ENCODE measurements at regions not wholly inside any gene's neighbourhood (a gene's known extent, or its start where the extent isn't known, plus 50 kb on each side); places are given as distances from the start of the nearest gene placed in this dataset.

DNA sequence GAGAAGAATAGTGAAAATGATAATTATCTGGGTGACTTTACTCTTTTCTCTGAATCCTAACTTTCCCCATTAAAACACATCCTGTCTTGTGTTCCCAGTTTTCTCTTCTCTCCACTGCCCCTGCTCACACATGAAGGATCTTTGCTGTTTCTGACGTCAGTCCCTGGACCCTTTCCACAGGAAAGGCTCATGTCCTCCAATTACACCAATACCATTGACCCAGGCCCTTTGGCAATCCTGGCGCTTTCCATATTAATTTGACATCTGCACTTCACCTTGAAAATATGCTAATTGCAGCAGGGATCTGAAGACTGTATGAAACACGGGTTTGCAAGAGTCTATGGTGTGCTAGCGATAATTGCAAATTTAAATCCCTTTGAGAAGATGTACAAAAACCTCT lies 170.2 kb upstream of the GOT2 start:
- TF ChIP-seq HNF4G (IDR thresholded peaks at IDR 0.05) = no peak
- TF ChIP-seq GABPA (IDR thresholded peaks at IDR 0.05 in 1 of 2, conservative IDR thresholded peaks at IDR 0.05 in 1 of 2) = no peak
- TF ChIP-seq, protein P1, sequence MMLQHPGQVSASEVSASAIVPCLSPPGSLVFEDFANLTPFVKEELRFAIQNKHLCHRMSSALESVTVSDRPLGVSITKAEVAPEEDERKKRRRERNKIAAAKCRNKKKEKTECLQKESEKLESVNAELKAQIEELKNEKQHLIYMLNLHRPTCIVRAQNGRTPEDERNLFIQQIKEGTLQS (IDR thresholded peaks at IDR 0.05) = no peak
- TF ChIP-seq, protein P2, sequence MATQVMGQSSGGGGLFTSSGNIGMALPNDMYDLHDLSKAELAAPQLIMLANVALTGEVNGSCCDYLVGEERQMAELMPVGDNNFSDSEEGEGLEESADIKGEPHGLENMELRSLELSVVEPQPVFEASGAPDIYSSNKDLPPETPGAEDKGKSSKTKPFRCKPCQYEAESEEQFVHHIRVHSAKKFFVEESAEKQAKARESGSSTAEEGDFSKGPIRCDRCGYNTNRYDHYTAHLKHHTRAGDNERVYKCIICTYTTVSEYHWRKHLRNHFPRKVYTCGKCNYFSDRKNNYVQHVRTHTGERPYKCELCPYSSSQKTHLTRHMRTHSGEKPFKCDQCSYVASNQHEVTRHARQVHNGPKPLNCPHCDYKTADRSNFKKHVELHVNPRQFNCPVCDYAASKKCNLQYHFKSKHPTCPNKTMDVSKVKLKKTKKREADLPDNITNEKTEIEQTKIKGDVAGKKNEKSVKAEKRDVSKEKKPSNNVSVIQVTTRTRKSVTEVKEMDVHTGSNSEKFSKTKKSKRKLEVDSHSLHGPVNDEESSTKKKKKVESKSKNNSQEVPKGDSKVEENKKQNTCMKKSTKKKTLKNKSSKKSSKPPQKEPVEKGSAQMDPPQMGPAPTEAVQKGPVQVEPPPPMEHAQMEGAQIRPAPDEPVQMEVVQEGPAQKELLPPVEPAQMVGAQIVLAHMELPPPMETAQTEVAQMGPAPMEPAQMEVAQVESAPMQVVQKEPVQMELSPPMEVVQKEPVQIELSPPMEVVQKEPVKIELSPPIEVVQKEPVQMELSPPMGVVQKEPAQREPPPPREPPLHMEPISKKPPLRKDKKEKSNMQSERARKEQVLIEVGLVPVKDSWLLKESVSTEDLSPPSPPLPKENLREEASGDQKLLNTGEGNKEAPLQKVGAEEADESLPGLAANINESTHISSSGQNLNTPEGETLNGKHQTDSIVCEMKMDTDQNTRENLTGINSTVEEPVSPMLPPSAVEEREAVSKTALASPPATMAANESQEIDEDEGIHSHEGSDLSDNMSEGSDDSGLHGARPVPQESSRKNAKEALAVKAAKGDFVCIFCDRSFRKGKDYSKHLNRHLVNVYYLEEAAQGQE (IDR thresholded peaks at IDR 0.05) = no peak
- TF ChIP-seq JUND (IDR thresholded peaks at IDR 0.05) = no peak
- TF ChIP-seq FOXA2 (IDR thresholded peaks at IDR 0.05) = no peak
- no peak for TF ChIP-seq YY1 (IDR thresholded peaks at IDR 0.05)
- no peak for TF ChIP-seq TAF1 (conservative IDR thresholded peaks at IDR 0.05)
- Histone ChIP-seq H3K9me3 (ENCODE audit: control insufficient read depth in 4 of 4, low read length in 3 of 4) (no peaks in the 10 kb centered on the region), H3K27me3 (ENCODE audit: control insufficient read depth in 4 of 4, insufficient read depth in 4 of 4, low read length in 3 of 4) (no peaks in the 10 kb centered on the region), H3K4me1 (ENCODE audit: control insufficient read depth in 4 of 4, insufficient read depth in 4 of 4, low read length in 3 of 4) (peaks cover 0 to 1% (median 0%) of the 10 kb centered on the region in 4 donors), H3K9ac (ENCODE audit: low read depth in 1 of 2, low read length in 2 of 2) (no peak overlapping the region), H3K27ac (ENCODE audit: low read depth in 1 of 2, low read length in 2 of 2) (no peak overlapping the region), H3K4me3 (ENCODE audit: low read depth in 1 of 3, low read length in 3 of 3) (no peak overlapping the region), H3K36me3 (ENCODE audit: control insufficient read depth in 4 of 4, insufficient read depth in 3 of 4, low read depth in 1 of 4, low read length in 3 of 4) (no peaks in the 10 kb centered on the region)
- no peak for DNase-seq (ENCODE audit: low spot score)
- 83% methylated on average over 4 of the region's 4 CpGs for WGBS

DNA sequence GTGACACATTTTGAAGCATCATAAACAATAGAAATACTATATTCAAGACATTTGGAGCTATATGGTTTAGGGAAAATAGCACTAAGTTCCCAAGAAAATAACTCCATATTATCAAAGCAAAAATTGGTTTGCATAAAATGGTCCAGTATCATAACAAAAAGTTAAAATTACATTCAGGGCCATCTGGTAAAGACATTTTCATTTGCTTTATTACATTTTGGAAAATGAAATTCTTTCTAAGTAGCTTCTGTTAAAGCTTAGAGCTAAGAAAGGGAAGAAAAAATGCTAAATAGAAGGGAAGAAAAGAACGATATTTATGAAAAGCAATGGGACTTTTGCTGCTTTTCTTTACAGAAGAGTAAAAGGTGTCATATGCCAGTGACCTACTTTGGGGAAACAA lies 155.4 kb upstream of the GOT2 start:
- no peak overlapping the region for H3K9ac ChIP-seq (ENCODE audit: low read depth in 1 of 2, low read length in 2 of 2)
- H3K9me3 ChIP-seq (ENCODE audit: control insufficient read depth in 4 of 4, low read length in 3 of 4) = no peaks in the 10 kb centered on the region
- 90% methylated on average over 1 of the region's 1 CpG for WGBS
- no peak for DNase-seq (ENCODE audit: low spot score)
- H3K4me3 ChIP-seq (ENCODE audit: low read depth in 1 of 3, low read length in 3 of 3) = no peak overlapping the region
- H3K36me3 ChIP-seq (ENCODE audit: control insufficient read depth in 4 of 4, insufficient read depth in 3 of 4, low read depth in 1 of 4, low read length in 3 of 4) = no peaks in the 10 kb centered on the region
- no peaks in the 10 kb centered on the region for H3K4me1 ChIP-seq (ENCODE audit: control insufficient read depth in 4 of 4, insufficient read depth in 4 of 4, low read length in 3 of 4)
- H3K27ac ChIP-seq (ENCODE audit: low read depth in 1 of 2, low read length in 2 of 2) = no peak overlapping the region
- TF ChIP-seq, protein P3, sequence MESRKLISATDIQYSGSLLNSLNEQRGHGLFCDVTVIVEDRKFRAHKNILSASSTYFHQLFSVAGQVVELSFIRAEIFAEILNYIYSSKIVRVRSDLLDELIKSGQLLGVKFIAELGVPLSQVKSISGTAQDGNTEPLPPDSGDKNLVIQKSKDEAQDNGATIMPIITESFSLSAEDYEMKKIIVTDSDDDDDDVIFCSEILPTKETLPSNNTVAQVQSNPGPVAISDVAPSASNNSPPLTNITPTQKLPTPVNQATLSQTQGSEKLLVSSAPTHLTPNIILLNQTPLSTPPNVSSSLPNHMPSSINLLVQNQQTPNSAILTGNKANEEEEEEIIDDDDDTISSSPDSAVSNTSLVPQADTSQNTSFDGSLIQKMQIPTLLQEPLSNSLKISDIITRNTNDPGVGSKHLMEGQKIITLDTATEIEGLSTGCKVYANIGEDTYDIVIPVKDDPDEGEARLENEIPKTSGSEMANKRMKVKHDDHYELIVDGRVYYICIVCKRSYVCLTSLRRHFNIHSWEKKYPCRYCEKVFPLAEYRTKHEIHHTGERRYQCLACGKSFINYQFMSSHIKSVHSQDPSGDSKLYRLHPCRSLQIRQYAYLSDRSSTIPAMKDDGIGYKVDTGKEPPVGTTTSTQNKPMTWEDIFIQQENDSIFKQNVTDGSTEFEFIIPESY (IDR thresholded peaks at IDR 0.05) = no peak
- TF ChIP-seq, protein P1 (IDR thresholded peaks at IDR 0.05) = no peak
- TF ChIP-seq, protein P4, sequence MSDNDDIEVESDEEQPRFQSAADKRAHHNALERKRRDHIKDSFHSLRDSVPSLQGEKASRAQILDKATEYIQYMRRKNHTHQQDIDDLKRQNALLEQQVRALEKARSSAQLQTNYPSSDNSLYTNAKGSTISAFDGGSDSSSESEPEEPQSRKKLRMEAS (IDR thresholded peaks at IDR 0.05) = no peak
- no peak for TF ChIP-seq RAD21 (IDR thresholded peaks at IDR 0.05)
- TF ChIP-seq FOXA1 (IDR thresholded peaks at IDR 0.05) = no peak
- TF ChIP-seq FOXA2 (IDR thresholded peaks at IDR 0.05) = no peak
- TF ChIP-seq, protein P5, sequence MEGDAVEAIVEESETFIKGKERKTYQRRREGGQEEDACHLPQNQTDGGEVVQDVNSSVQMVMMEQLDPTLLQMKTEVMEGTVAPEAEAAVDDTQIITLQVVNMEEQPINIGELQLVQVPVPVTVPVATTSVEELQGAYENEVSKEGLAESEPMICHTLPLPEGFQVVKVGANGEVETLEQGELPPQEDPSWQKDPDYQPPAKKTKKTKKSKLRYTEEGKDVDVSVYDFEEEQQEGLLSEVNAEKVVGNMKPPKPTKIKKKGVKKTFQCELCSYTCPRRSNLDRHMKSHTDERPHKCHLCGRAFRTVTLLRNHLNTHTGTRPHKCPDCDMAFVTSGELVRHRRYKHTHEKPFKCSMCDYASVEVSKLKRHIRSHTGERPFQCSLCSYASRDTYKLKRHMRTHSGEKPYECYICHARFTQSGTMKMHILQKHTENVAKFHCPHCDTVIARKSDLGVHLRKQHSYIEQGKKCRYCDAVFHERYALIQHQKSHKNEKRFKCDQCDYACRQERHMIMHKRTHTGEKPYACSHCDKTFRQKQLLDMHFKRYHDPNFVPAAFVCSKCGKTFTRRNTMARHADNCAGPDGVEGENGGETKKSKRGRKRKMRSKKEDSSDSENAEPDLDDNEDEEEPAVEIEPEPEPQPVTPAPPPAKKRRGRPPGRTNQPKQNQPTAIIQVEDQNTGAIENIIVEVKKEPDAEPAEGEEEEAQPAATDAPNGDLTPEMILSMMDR (IDR thresholded peaks at IDR 0.05; ENCODE audit: low read depth, low read length, missing input control) = no peak
- TF ChIP-seq SP1 (IDR thresholded peaks at IDR 0.05) = no peak
- TF ChIP-seq TAF1 (conservative IDR thresholded peaks at IDR 0.05) = no peak
- TF ChIP-seq EGR1 (IDR thresholded peaks at IDR 0.05; ENCODE audit: low read depth in 2 of 2) = no peak
- TF ChIP-seq RXRA (IDR thresholded peaks at IDR 0.05) = no peak
- H3K27me3 ChIP-seq (ENCODE audit: control insufficient read depth in 4 of 4, insufficient read depth in 4 of 4, low read length in 3 of 4) = no peaks in the 10 kb centered on the region

All from liver (tissue), 8 donors.